ENCODE measurements at regions not wholly inside any gene's neighbourhood (a gene's known extent, or its start where the extent isn't known, plus 50 kb on each side); places are given as distances from the start of the nearest gene placed in this dataset.
"Not testable (repeated sequence)": the region's sequence is repeated elsewhere in the genome, so short reads cannot be mapped to it uniquely, and the experiment has no call there.

- DNase-seq (ENCODE audit: low spot score), result no peak
These were observed 295.3 kb upstream of the MAF start for GRCh38 chr16:79895917-79896203.

- no peak for DNase-seq (ENCODE audit: low spot score)
These were observed 294.7 kb upstream of the MAF start for GRCh38 chr16:79895053-79895916.

GRCh38 chr16:79893445-79893844 is 292.9 kb upstream of the MAF start:
- no peak for DNase-seq (ENCODE audit: low spot score)

- no peak for DNase-seq (ENCODE audit: low spot score)
These were observed 291.7 kb upstream of the MAF start for GRCh38 chr16:79892278-79892677.

GRCh38 chr16:79891458-79891857 is 290.9 kb upstream of the MAF start:
- no peak for DNase-seq (ENCODE audit: low spot score)

GRCh38 chr16:79887541-79888540 is 287.3 kb upstream of the MAF start:
- no peak for DNase-seq (ENCODE audit: low spot score)

GRCh38 chr16:79885320-79885719 is 284.8 kb upstream of the MAF start:
- no peak for DNase-seq (ENCODE audit: low spot score)

GRCh38 chr16:79883494-79883893 is 283.0 kb upstream of the MAF start:
- no peak for DNase-seq (ENCODE audit: low spot score)

- DNase-seq (ENCODE audit: low spot score), result no peak
These were observed 281.9 kb upstream of the MAF start for GRCh38 chr16:79882340-79883005.

- not testable (repeated sequence) for DNase-seq (ENCODE audit: low spot score)
These were observed 280.6 kb upstream of the MAF start for GRCh38 chr16:79881107-79881506.

GRCh38 chr16:79876332-79876730 is 275.8 kb upstream of the MAF start:
- DNase-seq (ENCODE audit: low spot score), result no peak

GRCh38 chr16:79874391-79874790 is 273.9 kb upstream of the MAF start:
- no peak for DNase-seq (ENCODE audit: low spot score)

GRCh38 chr16:79873825-79874224 is 273.3 kb upstream of the MAF start:
- no peak for DNase-seq (ENCODE audit: low spot score)

- no peak for DNase-seq (ENCODE audit: low spot score)
These were observed 271.4 kb upstream of the MAF start for GRCh38 chr16:79871906-79872305.

- DNase-seq (ENCODE audit: low spot score), result no peak
These were observed 269.7 kb upstream of the MAF start for GRCh38 chr16:79870016-79870886.

- DNase-seq (ENCODE audit: low spot score), result no peak
These were observed 268.9 kb upstream of the MAF start for GRCh38 chr16:79869304-79870015.

- no peak for DNase-seq (ENCODE audit: low spot score)
These were observed 268.3 kb upstream of the MAF start for GRCh38 chr16:79868841-79869240.

- no peak for DNase-seq (ENCODE audit: low spot score)
These were observed 267.0 kb upstream of the MAF start for GRCh38 chr16:79867425-79867997.

- DNase-seq (ENCODE audit: low spot score), result no peak
These were observed 265.4 kb upstream of the MAF start for GRCh38 chr16:79865918-79866317.

GRCh38 chr16:79864781-79865391 is 264.3 kb upstream of the MAF start:
- DNase-seq (ENCODE audit: low spot score), result no peak

All from HuH-7.5 (cell line).